A673 (cell line): ENCODE measurements at regions not wholly inside any gene's neighbourhood (a gene's known extent, or its start where the extent isn't known, plus 50 kb on each side); places are given as distances from the start of the nearest gene placed in this dataset.
"Not testable (repeated sequence)": the region's sequence is repeated elsewhere in the genome, so short reads cannot be mapped to it uniquely, and the experiment has no call there.

Experiments
- BruUV-seq: library from RNA; stranded (reverse); fragments of 400-500 nt; replicated peaks from 2 replicates; lab custom pipeline; 2021; lab: Mats Ljungman, UMichigan
- CTCF ChIA-PET: fragments of 300-600 bp; sonication (Branson Sonifier 250); formaldehyde crosslinking; loops from one replicate; lab custom pipeline; 2022; ENCODE audit warnings: antibody characterized with exemption; lab: Charles Lee
- POLR2A ChIA-PET: fragments of 300-600 bp; sonication (Branson Sonifier 250); formaldehyde crosslinking; loops from one replicate; lab custom pipeline; 2022; ENCODE audit warnings: antibody characterized with exemption; ENCODE audit not compliant: low non-redundant PET; lab: Charles Lee
- DNase-seq: peaks from one replicate; pipeline ENCODE4 v3.0.0-alpha.2; 2015; ENCODE audit warnings: low spot score
- H3K27ac ChIP-seq: fragments of 200-600 bp; sonication (generic); 2 replicates; pipeline ENCODE4 v1.5.1; 2016; ENCODE audit warnings: mixed run types, low read depth, mild to moderate bottlenecking, mixed read lengths, antibody characterized with exemption, low read length; ENCODE audit not compliant: poor library complexity, severe bottlenecking
- H3K27me3 ChIP-seq: fragments of 200-600 bp; sonication (generic); replicated peaks from 2 replicates; pipeline ENCODE4 v1.6.1; 2017; ENCODE audit warnings: mixed run types, low read depth, mild to moderate bottlenecking, mixed read lengths, antibody characterized with exemption, low read length; ENCODE audit not compliant: insufficient read depth, poor library complexity
- H3K36me3 ChIP-seq: fragments of 200-600 bp; sonication (generic); 2 replicates; pipeline ENCODE4 v1.6.1; 2016; ENCODE audit warnings: mixed run types, mild to moderate bottlenecking, mixed read lengths, antibody characterized with exemption, low read length; ENCODE audit not compliant: insufficient read depth, poor library complexity, severe bottlenecking
- H3K4me1 ChIP-seq: fragments of 200-600 bp; sonication (generic); 2 replicates; pipeline ENCODE4 v1.6.1; 2017; ENCODE audit warnings: mixed run types, mild to moderate bottlenecking, mixed read lengths, antibody characterized with exemption, low read length; ENCODE audit not compliant: insufficient read depth, poor library complexity, severe bottlenecking
- H3K4me3 ChIP-seq: fragments of 200-600 bp; sonication (generic); 2 replicates; pipeline ENCODE4 v1.5.1; 2016; ENCODE audit warnings: low read depth, mixed run types, mild to moderate bottlenecking, mixed read lengths, low read length; ENCODE audit not compliant: poor library complexity, severe bottlenecking
- H3K9me3 ChIP-seq: fragments of 200-600 bp; sonication (generic); 2 replicates; pipeline ENCODE4 v1.6.1; 2016; ENCODE audit warnings: mixed run types, low read depth, mild to moderate bottlenecking, mixed read lengths, antibody characterized with exemption, low read length; ENCODE audit not compliant: poor library complexity, severe bottlenecking
- CTCF ChIP-seq: fragments of 300-800, 200-600 bp; sonication (generic); conservative IDR thresholded peaks from 2 replicates; pipeline ENCODE4 v1.5.1; 2017; ENCODE audit warnings: low read depth, mild to moderate bottlenecking, antibody characterized with exemption, low read length, moderate library complexity, mixed read lengths
- EZH2 ChIP-seq: fragments of 200-600 bp; sonication (generic); IDR thresholded peaks from 2 replicates; pipeline ENCODE4 v1.6.1; 2017; ENCODE audit warnings: borderline replicate concordance, low read depth, mild to moderate bottlenecking, mixed read lengths, antibody characterized with exemption, low read length; ENCODE audit not compliant: poor library complexity, severe bottlenecking
- intact Hi-C: fragments of 100-400 bp; cut with micrococcal nuclease; formaldehyde crosslinking; loops from one replicate; pipeline ENCODE4 v1.10.0; 2022; ENCODE audit not compliant: unreplicated experiment

GRCh38 chr15:69704229-69704628 lies 251.6 kb downstream of the RPLP1 start:
- no peak for DNase-seq
- Histone ChIP-seq H3K4me3 (no peak overlapping the region), H3K4me1 (no peaks in the 10 kb centered on the region), H3K9me3 (peaks cover 4% of the 10 kb centered on the region), H3K27ac (no peak overlapping the region), H3K27me3 (no peaks in the 10 kb centered on the region), H3K36me3 (no peaks in the 10 kb centered on the region)
- TF ChIP-seq CTCF (no peak), EZH2 (no peak)
- intact Hi-C loops, result no loop called here
- ChIA-PET POLR2A (no interaction called here), CTCF (no interaction called here)
- no TSS peak for BruUV-seq

- Histone ChIP-seq H3K4me1 (no peaks in the 10 kb centered on the region), H3K36me3 (no peaks in the 10 kb centered on the region), H3K27me3 (no peaks in the 10 kb centered on the region), H3K27ac (no peak overlapping the region), H3K9me3 (peaks cover 4% of the 10 kb centered on the region), H3K4me3 (no peak overlapping the region)
- no TSS peak for BruUV-seq
- no peak for DNase-seq
- intact Hi-C loops, result no loop called here
- POLR2A ChIA-PET, result no interaction called here
- TF ChIP-seq EZH2 (no peak), CTCF (no peak)
- CTCF ChIA-PET, result no interaction called here
Observed at GRCh38 chr15:69704700-69705099, 252.1 kb downstream of the RPLP1 start.

- no peak for DNase-seq
- ChIA-PET POLR2A (no interaction called here), CTCF (no interaction called here)
- Histone ChIP-seq H3K27me3 (no peaks in the 10 kb centered on the region), H3K4me1 (no peaks in the 10 kb centered on the region), H3K36me3 (no peaks in the 10 kb centered on the region), H3K27ac (no peak overlapping the region), H3K4me3 (no peak overlapping the region), H3K9me3 (peaks cover 4% of the 10 kb centered on the region)
- TF ChIP-seq CTCF (no peak), EZH2 (no peak)
- no TSS peak for BruUV-seq
- intact Hi-C loops, result no loop called here
Observed at GRCh38 chr15:69706353-69707097, 253.9 kb downstream of the RPLP1 start.

- H3K36me3 ChIP-seq, H3K4me1 ChIP-seq, H3K9me3 ChIP-seq, H3K27me3 ChIP-seq, intact Hi-C loops, CTCF ChIA-PET, H3K4me3 ChIP-seq, DNase-seq, BruUV-seq, POLR2A ChIA-PET, H3K27ac ChIP-seq: not testable (repeated sequence)
Observed at GRCh38 chr15:69707241-69707640, 254.6 kb downstream of the RPLP1 start.

GRCh38 chr15:69708436-69709122 lies 256.0 kb downstream of the RPLP1 start:
- BruUV-seq, POLR2A ChIA-PET, intact Hi-C loops, H3K27ac ChIP-seq, H3K9me3 ChIP-seq, H3K36me3 ChIP-seq, DNase-seq, H3K27me3 ChIP-seq, H3K4me3 ChIP-seq, H3K4me1 ChIP-seq, CTCF ChIA-PET: not testable (repeated sequence)
